AG09319 (cell line): ENCODE measurements at regions not wholly inside any gene's neighbourhood (a gene's known extent, or its start where the extent isn't known, plus 50 kb on each side); places are given as distances from the start of the nearest gene placed in this dataset.

Experiments used
- DNase-seq: peaks from one replicate; pipeline ENCODE4 v3.0.0-alpha.2; 2010; ENCODE audit warnings: low read depth; ENCODE audit errors: extremely low read depth
- TF ChIP-seq, protein P1 (sequence below): IDR thresholded peaks from 2 replicates; pipeline ENCODE4 v1.5.1; 2011; ENCODE audit warnings: low read depth, mild to moderate bottlenecking, inconsistent platforms, low read length, moderate library complexity

DNA sequence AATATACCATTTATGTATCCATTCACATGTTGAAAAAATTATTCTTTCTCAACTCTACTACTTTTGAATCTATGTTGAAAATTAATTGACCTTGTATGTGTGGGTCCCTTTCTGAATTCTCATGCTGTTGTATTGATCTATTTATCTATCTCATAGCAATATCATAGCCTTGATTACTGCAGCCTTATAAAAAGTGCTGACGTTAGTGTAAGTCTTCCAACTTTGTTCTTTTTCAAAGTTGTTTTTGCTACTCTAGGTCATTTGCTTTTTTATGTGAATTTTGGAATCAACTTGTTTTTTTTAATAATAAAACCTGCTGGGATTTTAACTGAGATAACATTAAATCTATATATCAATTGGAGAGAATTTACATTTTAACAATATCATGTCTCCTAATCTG is 52.2 kb upstream of the PAX3 start:
- TF ChIP-seq, protein P1, sequence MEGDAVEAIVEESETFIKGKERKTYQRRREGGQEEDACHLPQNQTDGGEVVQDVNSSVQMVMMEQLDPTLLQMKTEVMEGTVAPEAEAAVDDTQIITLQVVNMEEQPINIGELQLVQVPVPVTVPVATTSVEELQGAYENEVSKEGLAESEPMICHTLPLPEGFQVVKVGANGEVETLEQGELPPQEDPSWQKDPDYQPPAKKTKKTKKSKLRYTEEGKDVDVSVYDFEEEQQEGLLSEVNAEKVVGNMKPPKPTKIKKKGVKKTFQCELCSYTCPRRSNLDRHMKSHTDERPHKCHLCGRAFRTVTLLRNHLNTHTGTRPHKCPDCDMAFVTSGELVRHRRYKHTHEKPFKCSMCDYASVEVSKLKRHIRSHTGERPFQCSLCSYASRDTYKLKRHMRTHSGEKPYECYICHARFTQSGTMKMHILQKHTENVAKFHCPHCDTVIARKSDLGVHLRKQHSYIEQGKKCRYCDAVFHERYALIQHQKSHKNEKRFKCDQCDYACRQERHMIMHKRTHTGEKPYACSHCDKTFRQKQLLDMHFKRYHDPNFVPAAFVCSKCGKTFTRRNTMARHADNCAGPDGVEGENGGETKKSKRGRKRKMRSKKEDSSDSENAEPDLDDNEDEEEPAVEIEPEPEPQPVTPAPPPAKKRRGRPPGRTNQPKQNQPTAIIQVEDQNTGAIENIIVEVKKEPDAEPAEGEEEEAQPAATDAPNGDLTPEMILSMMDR: no peak
- no peak for DNase-seq

DNA sequence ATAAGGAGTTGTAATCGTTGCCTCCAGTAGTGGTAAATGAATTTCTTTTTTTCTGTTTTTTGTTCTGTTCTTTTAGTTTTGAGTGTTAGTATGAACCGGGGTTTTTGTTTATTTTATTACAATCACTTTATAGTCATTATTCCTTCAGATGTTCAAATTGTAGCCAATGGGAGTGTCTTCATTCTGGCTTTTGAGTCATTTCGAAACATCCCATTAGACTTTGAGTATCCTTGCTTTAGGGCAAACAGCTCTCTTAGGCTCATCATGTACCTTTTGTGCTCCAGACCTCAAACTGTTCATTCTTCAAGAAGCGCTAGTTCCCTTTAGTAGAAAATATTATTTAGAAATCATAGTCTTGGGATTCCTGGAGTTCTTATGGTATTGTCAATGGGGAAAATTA is 54.2 kb upstream of the PAX3 start:
- TF ChIP-seq, protein P1: no peak
- DNase-seq: no peak

- no peak for DNase-seq
- TF ChIP-seq, protein P1: no peak
Observed at GRCh38 chr2:222353993-222354392, 55.2 kb upstream of the PAX3 start.

GRCh38 chr2:222355860-222356259 is 57.1 kb upstream of the PAX3 start:
- DNase-seq: peak; percentile 0
- TF ChIP-seq, protein P1: no peak

- DNase-seq: no peak
- TF ChIP-seq, protein P1: no peak
Observed at GRCh38 chr2:222357930-222358329, 59.1 kb upstream of the PAX3 start.

- no peak for DNase-seq
- TF ChIP-seq, protein P1: no peak
Observed at GRCh38 chr2:222358876-222359275, 60.1 kb upstream of the PAX3 start.

GRCh38 chr2:222360146-222360545 is 61.3 kb upstream of the PAX3 start:
- DNase-seq: no peak
- TF ChIP-seq, protein P1: no peak
